Omental fat pad (tissue), 3 donors: ENCODE measurements at regions not wholly inside any gene's neighbourhood (a gene's known extent, or its start where the extent isn't known, plus 50 kb on each side); places are given as distances from the start of the nearest gene placed in this dataset.

Experiments
- ATAC-seq: fragments of 150-250 bp; one replicate; pipeline ENCODE4 v1.9.1; 2016; ENCODE audit warnings: mild to moderate bottlenecking, moderate library complexity; ENCODE audit not compliant: low FRiP score
- DNase-seq: peaks from one replicate; pipeline ENCODE4 v3.0.0-alpha.2; 2019; ENCODE audit warnings: low spot score
- TF ChIP-seq, protein P1 (sequence below), 3 donors: fragments of 450-650 bp; IDR thresholded peaks; one replicate each; pipeline ENCODE4 v1.5.1; 2016 to 2017; ENCODE audit warnings: antibody characterized with exemption in 3 of 3, mild to moderate bottlenecking in 3 of 3, moderate library complexity in 2 of 3

DNA sequence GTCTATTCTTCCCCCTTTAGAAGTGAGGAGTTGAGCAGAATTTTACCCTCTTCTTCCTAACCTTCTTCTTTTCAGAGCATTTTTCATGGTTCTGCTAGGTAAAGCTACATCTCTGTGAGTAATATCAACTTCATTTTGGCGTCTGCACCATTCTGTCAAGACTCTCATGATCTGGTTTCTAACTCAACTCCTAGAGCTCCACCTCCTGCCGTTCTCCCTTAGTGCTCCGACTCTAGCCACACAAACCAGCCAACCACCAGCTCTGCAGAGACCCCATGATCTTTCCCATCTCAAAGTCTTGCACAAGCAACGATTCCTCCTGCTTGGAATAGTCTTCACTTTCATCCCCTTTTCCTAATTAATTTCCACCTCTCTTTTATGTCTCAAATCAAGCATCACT, 193.9 kb upstream of the TMC3 start:
- ATAC-seq (no peak), DNase-seq (no peak)
- TF ChIP-seq, protein P1, sequence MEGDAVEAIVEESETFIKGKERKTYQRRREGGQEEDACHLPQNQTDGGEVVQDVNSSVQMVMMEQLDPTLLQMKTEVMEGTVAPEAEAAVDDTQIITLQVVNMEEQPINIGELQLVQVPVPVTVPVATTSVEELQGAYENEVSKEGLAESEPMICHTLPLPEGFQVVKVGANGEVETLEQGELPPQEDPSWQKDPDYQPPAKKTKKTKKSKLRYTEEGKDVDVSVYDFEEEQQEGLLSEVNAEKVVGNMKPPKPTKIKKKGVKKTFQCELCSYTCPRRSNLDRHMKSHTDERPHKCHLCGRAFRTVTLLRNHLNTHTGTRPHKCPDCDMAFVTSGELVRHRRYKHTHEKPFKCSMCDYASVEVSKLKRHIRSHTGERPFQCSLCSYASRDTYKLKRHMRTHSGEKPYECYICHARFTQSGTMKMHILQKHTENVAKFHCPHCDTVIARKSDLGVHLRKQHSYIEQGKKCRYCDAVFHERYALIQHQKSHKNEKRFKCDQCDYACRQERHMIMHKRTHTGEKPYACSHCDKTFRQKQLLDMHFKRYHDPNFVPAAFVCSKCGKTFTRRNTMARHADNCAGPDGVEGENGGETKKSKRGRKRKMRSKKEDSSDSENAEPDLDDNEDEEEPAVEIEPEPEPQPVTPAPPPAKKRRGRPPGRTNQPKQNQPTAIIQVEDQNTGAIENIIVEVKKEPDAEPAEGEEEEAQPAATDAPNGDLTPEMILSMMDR (IDR thresholded peaks at IDR 0.05): no peak

DNA sequence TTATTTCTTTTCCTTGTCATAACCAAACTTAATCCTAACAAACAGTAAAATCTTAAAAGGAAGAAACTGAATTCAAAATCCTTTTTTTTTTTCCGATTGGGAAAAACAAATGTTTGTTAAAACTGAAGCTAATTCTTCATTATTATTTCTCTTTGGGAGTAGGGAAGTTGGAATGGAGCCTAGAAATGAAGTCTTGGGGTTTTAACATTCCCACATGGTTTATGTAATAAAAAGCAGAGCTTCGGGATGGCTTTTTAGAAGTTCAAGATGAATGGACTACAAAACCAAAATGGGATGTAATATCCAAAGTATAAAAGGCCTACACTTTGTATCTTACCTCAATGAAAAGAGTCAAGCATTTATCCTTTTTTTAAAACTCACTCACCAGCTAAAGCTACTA, 189.0 kb upstream of the TMC3 start:
- TF ChIP-seq, protein P1 (IDR thresholded peaks at IDR 0.05): no peak

DNA sequence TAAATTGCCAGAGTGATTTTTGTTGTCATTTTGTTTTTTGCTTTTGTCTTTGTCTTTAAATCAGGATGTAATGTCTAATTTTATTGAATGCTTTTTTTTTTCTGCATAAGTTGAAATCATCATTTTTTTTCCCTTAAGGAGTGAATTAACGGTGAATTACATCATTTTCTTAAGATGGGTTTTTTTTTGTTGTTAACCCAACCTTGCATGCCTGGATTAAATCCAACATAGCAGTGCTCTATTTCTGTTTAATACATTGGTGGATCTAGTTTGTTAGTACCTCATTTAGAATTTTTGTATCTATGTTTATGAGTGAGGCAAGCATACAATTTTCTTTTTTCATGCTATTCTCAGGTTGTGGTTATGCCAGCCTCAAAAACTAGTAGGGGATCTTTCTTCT, 186.4 kb upstream of the TMC3 start:
- TF ChIP-seq, protein P1 (IDR thresholded peaks at IDR 0.05): no peak
- DNase-seq: no peak
- ATAC-seq: no peak

More for the DNA sequence above, 189.0 kb upstream of the TMC3 start:
- ATAC-seq (no peak), DNase-seq (no peak)

DNA sequence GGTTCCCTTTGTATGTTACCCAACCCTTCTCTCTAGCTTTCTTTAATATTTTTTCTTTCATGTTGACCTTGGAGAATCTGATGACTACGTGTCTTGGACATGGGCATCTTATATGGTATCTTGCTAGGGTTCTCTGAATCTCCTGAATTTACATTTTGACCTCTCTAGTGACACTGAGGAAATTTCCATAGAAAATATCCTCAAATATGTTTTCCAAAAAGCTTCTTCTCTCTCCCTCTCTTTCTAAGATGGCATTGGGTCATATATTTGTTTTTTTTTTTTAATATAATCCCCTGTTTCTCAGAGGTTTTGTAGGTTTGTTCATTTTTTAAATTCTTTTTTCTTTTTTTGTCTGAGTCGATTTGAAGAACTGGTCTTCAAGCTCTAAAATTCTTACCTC, 184.0 kb upstream of the TMC3 start:
- ATAC-seq: no peak
- no peak for DNase-seq
- TF ChIP-seq, protein P1 (IDR thresholded peaks at IDR 0.05): no peak

DNA sequence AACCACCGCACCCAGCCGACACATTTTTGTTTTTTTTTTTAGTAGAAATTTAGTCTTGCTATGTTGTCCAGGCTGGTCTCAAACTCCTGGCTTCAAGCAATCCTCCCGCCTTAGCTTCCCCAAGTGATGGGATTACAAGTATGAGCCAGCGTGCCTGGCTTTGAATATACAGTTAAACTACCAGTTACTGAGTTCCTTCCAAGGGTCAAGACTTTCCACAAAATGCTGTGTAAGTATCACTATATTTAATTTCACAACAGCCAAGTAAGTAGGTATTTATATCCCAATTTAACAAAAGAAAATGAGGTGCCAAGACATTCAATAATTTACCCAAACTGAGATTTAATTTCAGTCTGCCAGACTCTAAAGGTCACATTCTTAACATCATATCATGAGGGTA, 181.3 kb upstream of the TMC3 start:
- TF ChIP-seq, protein P1 (IDR thresholded peaks at IDR 0.05): no peak

DNA sequence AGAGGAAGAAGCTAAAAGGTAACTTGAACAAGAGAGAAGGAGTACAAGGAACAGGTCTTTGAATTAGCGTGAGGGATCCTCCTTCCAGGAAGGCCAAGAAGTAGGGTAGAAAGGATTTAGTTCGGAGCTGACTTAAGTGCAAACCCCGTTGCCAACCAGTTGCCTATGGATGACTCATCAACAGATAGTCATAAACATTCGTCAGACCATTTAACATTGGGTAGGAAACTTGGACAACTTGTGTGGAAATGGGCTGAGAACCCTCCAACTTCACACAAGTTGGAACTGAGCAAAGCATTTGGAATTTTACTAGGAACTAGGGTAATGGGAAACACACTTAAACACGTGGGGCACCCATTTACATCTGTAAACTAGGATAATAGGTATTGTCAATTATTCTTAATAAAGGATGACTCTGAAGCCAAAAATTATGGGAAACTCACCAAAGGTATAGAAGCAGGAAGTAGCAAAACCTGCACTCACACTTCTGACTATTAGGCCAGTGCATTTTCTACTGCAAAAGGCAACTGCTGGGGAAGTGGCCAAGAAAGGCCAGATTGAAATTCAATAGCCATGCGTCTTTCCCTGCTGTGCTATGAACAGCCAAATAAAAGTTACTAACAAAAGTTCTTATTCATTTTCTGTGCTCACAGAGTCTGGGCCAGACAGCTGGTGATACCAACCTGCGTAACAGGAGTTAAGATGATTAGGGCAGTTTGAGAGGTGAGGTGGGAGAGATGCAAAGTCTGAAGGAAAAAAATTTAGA, 174.5 kb upstream of the TMC3 start:
- ATAC-seq (no peak), DNase-seq (no peak)
- TF ChIP-seq, protein P1 (IDR thresholded peaks at IDR 0.05): no peak

More for the DNA sequence above, 181.3 kb upstream of the TMC3 start:
- DNase-seq (no peak), ATAC-seq (no peak)

DNA sequence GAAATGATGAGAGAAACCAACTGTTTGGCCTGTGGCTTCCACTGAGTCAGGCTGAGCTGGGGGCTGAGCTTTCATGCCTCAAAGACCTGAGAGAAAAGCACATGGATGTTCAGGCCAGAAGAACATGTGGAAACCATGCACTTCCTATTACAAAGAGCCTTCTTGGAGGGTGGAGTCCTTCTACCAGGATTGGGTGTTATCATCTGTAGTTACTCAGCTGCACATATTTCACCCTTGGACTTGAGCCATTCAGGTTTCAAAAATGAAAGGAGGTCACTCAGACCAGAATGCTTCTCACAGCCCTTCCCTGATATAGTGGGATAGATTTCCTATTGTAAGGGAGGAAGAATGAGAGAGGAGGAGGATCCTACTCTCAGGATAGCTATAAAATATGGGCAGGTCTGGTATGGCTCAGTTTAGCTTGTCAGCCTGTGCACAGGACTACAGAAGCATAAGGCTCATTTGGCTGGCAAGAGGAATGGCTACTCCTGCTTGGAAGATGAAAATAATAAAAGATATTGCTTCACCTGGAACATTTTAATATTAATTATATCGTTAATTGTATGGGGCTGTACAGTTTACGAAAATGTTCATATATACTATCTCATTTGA, 173.6 kb upstream of the TMC3 start:
- TF ChIP-seq, protein P1 (IDR thresholded peaks at IDR 0.05): no peak
- DNase-seq (no peak), ATAC-seq (no peak)
